GM19395 (cell line): ENCODE measurements at regions not wholly inside any gene's neighbourhood (a gene's known extent, or its start where the extent isn't known, plus 50 kb on each side); places are given as distances from the start of the nearest gene placed in this dataset.

Experiments used
- ATAC-seq: cut with Tn5 transposase; IDR thresholded peaks from one replicate; pipeline ENCODE4 v1.9.1; 2021; ENCODE audit warnings: mild to moderate bottlenecking, moderate library complexity; ENCODE audit not compliant: unreplicated experiment

GRCh38 chr9:134227451-134228411, 63.4 kb upstream of the RNU6ATAC start:
- no peak for ATAC-seq

- no peak for ATAC-seq
These were observed 64.3 kb upstream of the RNU6ATAC start for GRCh38 chr9:134228649-134229048.

- ATAC-seq = no peak
These were observed 65.2 kb upstream of the RNU6ATAC start for GRCh38 chr9:134229466-134230091.

GRCh38 chr9:134230092-134230941, 66.0 kb upstream of the RNU6ATAC start:
- ATAC-seq = no peak

GRCh38 chr9:134230942-134231325, 66.6 kb upstream of the RNU6ATAC start:
- no peak for ATAC-seq

GRCh38 chr9:134231330-134231745, 67.0 kb upstream of the RNU6ATAC start:
- no peak for ATAC-seq

GRCh38 chr9:134231767-134232166, 67.4 kb upstream of the RNU6ATAC start:
- no peak for ATAC-seq

- ATAC-seq = no peak
These were observed 68.7 kb upstream of the RNU6ATAC start for GRCh38 chr9:134233022-134233421.

- ATAC-seq = no peak
These were observed 69.8 kb upstream of the RNU6ATAC start for GRCh38 chr9:134234001-134234660.

- no peak for ATAC-seq
These were observed 70.5 kb upstream of the RNU6ATAC start for GRCh38 chr9:134234687-134235359.

- ATAC-seq = no peak
These were observed 71.0 kb upstream of the RNU6ATAC start for GRCh38 chr9:134235366-134235765.

- ATAC-seq = no peak
These were observed 71.6 kb upstream of the RNU6ATAC start for GRCh38 chr9:134236001-134236421.

- ATAC-seq = no peak
These were observed 72.7 kb upstream of the RNU6ATAC start for GRCh38 chr9:134236935-134237629.

GRCh38 chr9:134237630-134238265, 73.4 kb upstream of the RNU6ATAC start:
- no peak for ATAC-seq

- ATAC-seq = no peak
These were observed 75.0 kb upstream of the RNU6ATAC start for GRCh38 chr9:134239130-134239903.

GRCh38 chr9:134239939-134240338, 75.6 kb upstream of the RNU6ATAC start:
- no peak for ATAC-seq

GRCh38 chr9:134240361-134240760, 76.0 kb upstream of the RNU6ATAC start:
- no peak for ATAC-seq

- no peak for ATAC-seq
These were observed 78.3 kb upstream of the RNU6ATAC start for GRCh38 chr9:134242706-134243105.
